ENCODE measurements at regions not wholly inside any gene's neighbourhood (a gene's known extent, or its start where the extent isn't known, plus 50 kb on each side); places are given as distances from the start of the nearest gene placed in this dataset.

DNA sequence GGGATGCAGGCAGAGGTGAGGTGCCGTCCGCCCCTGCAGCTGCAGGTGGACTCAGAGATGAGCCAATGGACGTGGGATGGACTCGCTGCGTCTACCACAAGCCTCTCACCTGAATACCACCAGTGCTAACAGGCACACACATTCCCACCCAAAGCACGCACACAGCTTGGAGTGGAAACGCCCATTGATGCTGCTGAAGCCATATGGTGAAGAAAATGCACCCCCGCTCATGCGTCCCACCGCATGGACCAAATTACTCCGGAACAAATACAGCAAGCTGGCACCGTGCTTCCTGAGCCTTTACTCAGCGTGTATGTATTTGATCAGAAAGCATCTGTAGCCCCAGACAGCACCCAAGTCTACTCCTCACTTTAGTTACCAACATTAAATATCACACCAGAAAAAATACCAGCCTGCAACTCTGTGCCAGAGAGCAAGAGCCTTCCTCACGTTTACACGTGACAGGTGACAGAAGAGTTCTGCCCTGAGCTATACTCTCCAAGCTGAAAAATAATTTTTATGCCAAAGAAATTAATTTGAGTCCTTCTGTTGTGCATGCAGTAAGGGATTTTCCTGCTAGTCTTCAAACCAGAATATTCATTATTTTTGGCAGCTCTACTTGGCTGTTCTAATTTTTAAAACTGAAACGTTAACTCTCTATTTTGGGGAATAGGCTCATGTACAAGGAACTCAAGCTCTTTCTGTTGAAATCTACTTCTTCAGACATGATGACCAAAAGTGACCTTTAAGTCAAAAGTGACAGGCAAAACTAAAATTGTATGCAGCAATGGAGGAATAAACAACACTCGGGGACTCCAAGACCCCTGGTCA lies 58.2 kb upstream of the SYNDIG1 start:
- no peak overlapping the region for H3K9ac ChIP-seq (ENCODE audit: low read length)
- H3K9me3 ChIP-seq (ENCODE audit: control extremely low read depth in 1 of 3, control insufficient read depth in 2 of 3, insufficient read depth in 1 of 3, low read length in 2 of 3) = peaks cover 0 to 15% (median 0%) of the 10 kb centered on the region in 3 donors
- no peak overlapping the region for H3K4me3 ChIP-seq (ENCODE audit: control extremely low read depth in 1 of 5, extremely low read depth in 1 of 5, insufficient read depth in 1 of 5, low read depth in 2 of 5, low read length in 4 of 5)
- H3K4me1 Mint-ChIP-seq = no peaks in the 10 kb centered on the region
- H3K27me3 Mint-ChIP-seq = no peaks in the 10 kb centered on the region
- ChIA-PET POLR2A (no interaction called here), CTCF (no interaction called here)
- 90% methylated on average over 8 of the region's 17 CpGs for WGBS (ENCODE audit: insufficient coverage)
- no peaks in the 10 kb centered on the region for H3K79me2 ChIP-seq (ENCODE audit: control insufficient read depth, insufficient read depth, low read length)
- no peak overlapping the region for H2AFZ ChIP-seq (ENCODE audit: insufficient read depth, low read depth, low read length, poor library complexity, severe bottlenecking)
- peaks cover 7% of the 10 kb centered on the region for H3K9me3 Mint-ChIP-seq (ENCODE audit: insufficient read depth)
- no peaks in the 10 kb centered on the region for H3K4me1 ChIP-seq (ENCODE audit: control insufficient read depth in 2 of 2, insufficient read depth in 2 of 2, low read length in 2 of 2)
- no peak for ATAC-seq (ENCODE audit: low read depth)
- intact Hi-C loops (cut with micrococcal nuclease) = no loop called here
- TF ChIP-seq EZH2 (IDR thresholded peaks at IDR 0.05; ENCODE audit: borderline replicate concordance, insufficient read depth, low read depth, low read length, poor library complexity, severe bottlenecking) = no peak
- TF ChIP-seq, protein P1, sequence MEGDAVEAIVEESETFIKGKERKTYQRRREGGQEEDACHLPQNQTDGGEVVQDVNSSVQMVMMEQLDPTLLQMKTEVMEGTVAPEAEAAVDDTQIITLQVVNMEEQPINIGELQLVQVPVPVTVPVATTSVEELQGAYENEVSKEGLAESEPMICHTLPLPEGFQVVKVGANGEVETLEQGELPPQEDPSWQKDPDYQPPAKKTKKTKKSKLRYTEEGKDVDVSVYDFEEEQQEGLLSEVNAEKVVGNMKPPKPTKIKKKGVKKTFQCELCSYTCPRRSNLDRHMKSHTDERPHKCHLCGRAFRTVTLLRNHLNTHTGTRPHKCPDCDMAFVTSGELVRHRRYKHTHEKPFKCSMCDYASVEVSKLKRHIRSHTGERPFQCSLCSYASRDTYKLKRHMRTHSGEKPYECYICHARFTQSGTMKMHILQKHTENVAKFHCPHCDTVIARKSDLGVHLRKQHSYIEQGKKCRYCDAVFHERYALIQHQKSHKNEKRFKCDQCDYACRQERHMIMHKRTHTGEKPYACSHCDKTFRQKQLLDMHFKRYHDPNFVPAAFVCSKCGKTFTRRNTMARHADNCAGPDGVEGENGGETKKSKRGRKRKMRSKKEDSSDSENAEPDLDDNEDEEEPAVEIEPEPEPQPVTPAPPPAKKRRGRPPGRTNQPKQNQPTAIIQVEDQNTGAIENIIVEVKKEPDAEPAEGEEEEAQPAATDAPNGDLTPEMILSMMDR (IDR thresholded peaks at IDR 0.05) = no peak
- no peaks in the 10 kb centered on the region for H3K27me3 ChIP-seq (replicated peaks in 1 of 4; ENCODE audit: control extremely low read depth in 1 of 4, control insufficient read depth in 3 of 4, insufficient read depth in 4 of 4, low read length in 3 of 4)
- no peaks in the 10 kb centered on the region for H4K20me1 ChIP-seq (ENCODE audit: control insufficient read depth, insufficient read depth, low read length, poor library complexity, severe bottlenecking)
- H3K27ac ChIP-seq (ENCODE audit: low read length in 2 of 2) = no peak overlapping the region
- no peak for DNase-seq
- no peak overlapping the region for H3K4me3 Mint-ChIP-seq
- no peak overlapping the region for H3K4me2 ChIP-seq (replicated peaks; ENCODE audit: low read depth, low read length, poor library complexity, severe bottlenecking)
- no peak overlapping the region for H3K27ac Mint-ChIP-seq
- no peaks in the 10 kb centered on the region for H3K36me3 ChIP-seq (replicated peaks in 1 of 2; ENCODE audit: control extremely low read depth in 1 of 2, control insufficient read depth in 1 of 2, extremely low read depth in 1 of 2, insufficient read depth in 2 of 2, low read length in 1 of 2)

DNA sequence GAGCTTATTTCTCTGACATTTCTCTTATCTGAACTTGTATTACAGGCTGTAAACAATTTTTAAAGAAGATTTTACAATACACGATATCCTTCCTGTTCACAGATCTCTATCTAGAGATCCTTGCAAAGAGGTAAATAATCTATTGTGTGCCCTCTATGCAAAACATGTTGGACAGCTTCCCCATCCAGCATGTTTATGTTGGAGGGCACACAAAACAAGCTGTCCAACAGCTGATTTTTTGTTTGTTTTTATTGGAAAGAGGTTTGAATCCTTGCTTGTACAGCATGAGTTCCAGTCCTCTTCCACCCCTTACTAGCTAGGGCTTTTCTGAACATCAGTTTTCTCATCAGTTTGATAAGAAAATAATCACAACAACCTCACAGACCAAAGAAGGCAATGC lies 62.3 kb upstream of the SYNDIG1 start:
- no peaks in the 10 kb centered on the region for H4K20me1 ChIP-seq (ENCODE audit: control insufficient read depth, insufficient read depth, low read length, poor library complexity, severe bottlenecking)
- no peaks in the 10 kb centered on the region for H3K9me3 ChIP-seq (ENCODE audit: control extremely low read depth in 1 of 3, control insufficient read depth in 2 of 3, insufficient read depth in 1 of 3, low read length in 2 of 3)
- WGBS (ENCODE audit: insufficient coverage) = no CpG with 5 or more reads among the region's 1 CpG
- no peak for DNase-seq
- intact Hi-C loops (cut with micrococcal nuclease) = no loop called here
- H3K4me1 ChIP-seq (ENCODE audit: control insufficient read depth in 2 of 2, insufficient read depth in 2 of 2, low read length in 2 of 2) = no peaks in the 10 kb centered on the region
- H3K4me1 Mint-ChIP-seq = no peaks in the 10 kb centered on the region
- ChIA-PET POLR2A (no interaction called here), CTCF (no interaction called here)
- no peaks in the 10 kb centered on the region for H3K36me3 ChIP-seq (replicated peaks in 1 of 2; ENCODE audit: control extremely low read depth in 1 of 2, control insufficient read depth in 1 of 2, extremely low read depth in 1 of 2, insufficient read depth in 2 of 2, low read length in 1 of 2)
- H3K27me3 Mint-ChIP-seq = peaks cover 6% of the 10 kb centered on the region
- no peaks in the 10 kb centered on the region for H3K79me2 ChIP-seq (ENCODE audit: control insufficient read depth, insufficient read depth, low read length)
- no peak overlapping the region for H3K4me2 ChIP-seq (replicated peaks; ENCODE audit: low read depth, low read length, poor library complexity, severe bottlenecking)
- no peak overlapping the region for H3K27ac Mint-ChIP-seq
- no peak overlapping the region for H2AFZ ChIP-seq (ENCODE audit: insufficient read depth, low read depth, low read length, poor library complexity, severe bottlenecking)
- H3K4me3 Mint-ChIP-seq = no peak overlapping the region
- no peak overlapping the region for H3K27ac ChIP-seq (ENCODE audit: low read length in 2 of 2)
- no peak overlapping the region for H3K4me3 ChIP-seq (ENCODE audit: control extremely low read depth in 1 of 5, extremely low read depth in 1 of 5, insufficient read depth in 1 of 5, low read depth in 2 of 5, low read length in 4 of 5)
- no peak overlapping the region for H3K9ac ChIP-seq (ENCODE audit: low read length)
- TF ChIP-seq, protein P1 (IDR thresholded peaks at IDR 0.05) = no peak
- H3K27me3 ChIP-seq (replicated peaks in 1 of 4; ENCODE audit: control extremely low read depth in 1 of 4, control insufficient read depth in 3 of 4, insufficient read depth in 4 of 4, low read length in 3 of 4) = no peaks in the 10 kb centered on the region
- no peaks in the 10 kb centered on the region for H3K9me3 Mint-ChIP-seq (ENCODE audit: insufficient read depth)
- ATAC-seq (ENCODE audit: low read depth) = no peak
